K562 (cell line): ENCODE measurements at regions not wholly inside any gene's neighbourhood (a gene's known extent, or its start where the extent isn't known, plus 50 kb on each side); places are given as distances from the start of the nearest gene placed in this dataset.
A peak's percentile ranks its signal among the peaks of the same experiment; 100 is the strongest.

Experiments
- ATAC-seq: fragments of 200-7000 bp; cut with Tn5 transposase; 3 replicates; pipeline ENCODE4 v1.9.1; 2020; ENCODE audit warnings: moderate library complexity
- BruUV-seq: library from RNA; stranded (reverse); fragments of 400-500 nt; replicated peaks from 2 replicates; lab custom pipeline; 2021; lab: Mats Ljungman, UMichigan
- CTCF ChIA-PET: fragments of 300-600 bp; formaldehyde crosslinking; extraction: SDS; loops from one replicate; lab custom pipeline; 2021; ENCODE audit warnings: low intra/inter-chr PET ratio; lab: Yijun Ruan, JAX
- POLR2A ChIA-PET: fragments of 300-600, 350-650 bp; sonication (Branson Sonifier 250); formaldehyde crosslinking; extraction: SDS; loops from one replicate; lab custom pipeline; 2021; ENCODE audit warnings: antibody characterized with exemption, inconsistent platforms; lab: Yijun Ruan, JAX
- DNase-seq, 4 experiments: peaks; one replicate each; pipeline versions ENCODE4 v3.0.0 to v3.0.0-alpha.2; 2011 to 2018; ENCODE audit warnings: low spot score in 3 of 4, mixed read lengths in 3 of 4; ENCODE audit errors: extremely low read depth in 1 of 4
- FAIRE-seq: peaks from 2 replicates; lab custom pipeline; 2011; peaks lifted over from hg19 to GRCh38; lab: Jason Lieb, UNC
- H2AFZ ChIP-seq: 2 replicates; pipeline ENCODE4 v1.6.0; 2011; ENCODE audit warnings: low read depth, low read length, control low read depth, inconsistent platforms
- H3K27ac ChIP-seq: fragments of 200-600 bp; 3 replicates; pipeline ENCODE4 v1.8.0; 2011; ENCODE audit warnings: low read depth, mild to moderate bottlenecking, control low read depth, inconsistent platforms, low read length, moderate library complexity, mixed read lengths; ENCODE audit errors: extremely low read depth
- H3K27me3 ChIP-seq, 2 experiments: fragments of 300-600 bp in 1 of 2; 2 replicates in 1 of 2; 3 replicates in 1 of 2; pipeline versions ENCODE4 v1.6.0 to v1.8.0; 2011; ENCODE audit warnings: inconsistent platforms in 2 of 2, low read length in 2 of 2, mild to moderate bottlenecking in 1 of 2, mixed read lengths in 1 of 2, moderate library complexity in 1 of 2; ENCODE audit not compliant: control insufficient read depth in 2 of 2, insufficient read depth in 2 of 2
- H3K36me3 ChIP-seq: fragments of 300-600 bp; 3 replicates; pipeline ENCODE4 v1.8.0; 2011; ENCODE audit warnings: mild to moderate bottlenecking, low read length, inconsistent platforms; ENCODE audit not compliant: control insufficient read depth, insufficient read depth
- H3K4me1 ChIP-seq, 2 experiments: fragments of 200-600 bp in 1 of 2; replicated peaks in 1 of 2; 2 replicates in 1 of 2; 3 replicates in 1 of 2; pipeline versions ENCODE4 v1.5.1 to v1.8.0; 2011; ENCODE audit warnings: inconsistent platforms in 2 of 2, low read length in 2 of 2, mild to moderate bottlenecking in 1 of 2, mixed read lengths in 1 of 2, moderate library complexity in 1 of 2; ENCODE audit not compliant: control insufficient read depth in 2 of 2, insufficient read depth in 2 of 2
- H3K4me2 ChIP-seq: 2 replicates; pipeline ENCODE4 v1.6.1; 2011; ENCODE audit warnings: low read length, control low read depth, inconsistent platforms, mixed read lengths; ENCODE audit not compliant: insufficient read depth
- H3K4me3 ChIP-seq: fragments of 200-600 bp; sonication (generic), shearing (Covaris generic); 2 replicates; pipeline ENCODE4 v1.5.1; 2016; ENCODE audit warnings: control low read depth, inconsistent platforms
- H3K79me2 ChIP-seq: fragments of 200-600 bp; 3 replicates; pipeline ENCODE4 v1.8.0; 2011; ENCODE audit warnings: low read length, inconsistent platforms; ENCODE audit not compliant: control insufficient read depth, insufficient read depth
- H3K9ac ChIP-seq, 2 experiments: 2 replicates each; pipeline versions ENCODE4 v1.6.0 to v1.6.1; 2011; ENCODE audit warnings: low read depth in 2 of 2, low read length in 2 of 2, control low read depth in 1 of 2, inconsistent platforms in 1 of 2, mild to moderate bottlenecking in 1 of 2, mixed read lengths in 1 of 2; ENCODE audit not compliant: insufficient read depth in 1 of 2
- H3K9me1 ChIP-seq: one replicate; pipeline ENCODE4 v1.6.0; 2011; ENCODE audit warnings: inconsistent platforms, mild to moderate bottlenecking, low read length, moderate library complexity; ENCODE audit not compliant: control insufficient read depth, insufficient read depth
- H3K9me3 ChIP-seq: replicated peaks from 2 replicates; pipeline ENCODE4 v1.5.1; 2011; ENCODE audit warnings: low read depth, low read length, inconsistent platforms; ENCODE audit not compliant: control insufficient read depth, insufficient read depth
- H4K20me1 ChIP-seq: replicated peaks from 2 replicates; pipeline ENCODE4 v1.6.1; 2011; ENCODE audit warnings: low read length, inconsistent platforms, mixed read lengths; ENCODE audit not compliant: control insufficient read depth, insufficient read depth
- BRD4 ChIP-seq: fragments of 200-600 bp; sonication (generic); IDR thresholded peaks from 2 replicates; pipeline ENCODE4 v1.6.1; 2017; ENCODE audit warnings: inconsistent platforms
- GATAD2B ChIP-seq: fragments of 450-650 bp; IDR thresholded peaks from 2 replicates; pipeline ENCODE4 v1.6.1; 2017; ENCODE audit warnings: mild to moderate bottlenecking, borderline replicate concordance
- HMG20A ChIP-seq: fragments of 450-650 bp; formaldehyde crosslinking; conservative IDR thresholded peaks from 2 replicates; pipeline ENCODE4 v1.4.0; 2020; ENCODE audit warnings: mild to moderate bottlenecking, mixed read lengths
- KDM4B ChIP-seq, 2 experiments: fragments of 450-650 bp in 1 of 2; sonication (generic) in 1 of 2; IDR thresholded peaks; 2 replicates each; pipeline ENCODE4 v1.6.1; 2016 to 2017; ENCODE audit warnings: borderline replicate concordance in 2 of 2, antibody characterized with exemption in 1 of 2, low read depth in 1 of 2, mild to moderate bottlenecking in 1 of 2
- NCOA1 ChIP-seq: fragments of 450-650 bp; IDR thresholded peaks from 2 replicates; pipeline ENCODE4 v1.6.1; 2016; ENCODE audit warnings: low read depth
- ZNF316 ChIP-seq: fragments of 450-650 bp; IDR thresholded peaks from 2 replicates; pipeline ENCODE4 v1.6.1; 2016
- WGBS: fragments of 100-300 bp; shearing (Covaris generic); methylation state at CpG from one replicate; pipeline ENCODE4 v1.1.6; 2016; ENCODE audit warnings: low coverage, mixed read lengths; ENCODE audit not compliant: insufficient coverage; ENCODE audit errors: missing lambda C conversion rate; 5-methylcytosine and 5-hydroxymethylcytosine counted together
- in situ Hi-C: fragments of 300-500 bp; cut with MboI; formaldehyde crosslinking; loops from 4 replicates; pipeline ENCODE4 v1.15.0; 2018; ENCODE audit warnings: inconsistent platforms, mixed read lengths
- intact Hi-C: fragments of 100-400 bp; cut with micrococcal nuclease; formaldehyde crosslinking; loops from 2 replicates; pipeline ENCODE4 v1.14.2; 2022
- TF ChIP-seq, protein P1 (sequence below), 2 experiments: IDR thresholded peaks; 2 replicates each; pipeline ENCODE4 v1.6.1; 2011; ENCODE audit warnings: borderline replicate concordance in 1 of 2, control low read depth in 1 of 2, low read depth in 1 of 2, low read length in 1 of 2, mild to moderate bottlenecking in 1 of 2, mixed read lengths in 1 of 2, moderate library complexity in 1 of 2; ENCODE audit not compliant: insufficient read depth in 1 of 2, insufficient read length in 1 of 2, poor library complexity in 1 of 2, severe bottlenecking in 1 of 2; ENCODE audit errors: extremely low read depth in 1 of 2

- WGBS, result 0% methylated on average over 2 of the region's 2 CpGs
- intact Hi-C loops, result no loop called here
- Histone ChIP-seq H3K27ac (no peak overlapping the region), H3K9ac (no peak overlapping the region), H3K27me3 (no peaks in the 10 kb centered on the region), H3K4me3 (no peak overlapping the region), H3K9me3 (no peaks in the 10 kb centered on the region), H3K4me1 (no peaks in the 10 kb centered on the region), H3K79me2 (no peaks in the 10 kb centered on the region), H2AFZ (no peak overlapping the region), H3K9me1 (no peaks in the 10 kb centered on the region), H3K36me3 (no peaks in the 10 kb centered on the region), H3K4me2 (no peak overlapping the region), H4K20me1 (no peaks in the 10 kb centered on the region)
- ChIA-PET CTCF (no interaction called here), POLR2A (interaction anchor here (0.6 kb wide), 1 partner anchor 788 kb away, joined by 3 read pairs; no protein-coding TSS in a partner anchor)
- BruUV-seq, result no TSS peak
- FAIRE-seq (no peak), ATAC-seq (no peak), DNase-seq (no peak)
- in situ Hi-C loops, result no loop called here
- TF ChIP-seq NCOA1 (no peak), KDM4B (IDR thresholded peaks at IDR 0.05; ENCODE audit: borderline replicate concordance in 2 of 2, low read depth in 1 of 2) (no peak), HMG20A (no peak), BRD4 (no peak)
- TF ChIP-seq, protein P1, sequence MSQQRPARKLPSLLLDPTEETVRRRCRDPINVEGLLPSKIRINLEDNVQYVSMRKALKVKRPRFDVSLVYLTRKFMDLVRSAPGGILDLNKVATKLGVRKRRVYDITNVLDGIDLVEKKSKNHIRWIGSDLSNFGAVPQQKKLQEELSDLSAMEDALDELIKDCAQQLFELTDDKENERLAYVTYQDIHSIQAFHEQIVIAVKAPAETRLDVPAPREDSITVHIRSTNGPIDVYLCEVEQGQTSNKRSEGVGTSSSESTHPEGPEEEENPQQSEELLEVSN (IDR thresholded peaks at IDR 0.05; ENCODE audit: borderline replicate concordance in 1 of 2, extremely low read depth in 1 of 2, insufficient read depth in 1 of 2, insufficient read length in 1 of 2, low read depth in 1 of 2, low read length in 1 of 2, poor library complexity in 1 of 2, severe bottlenecking in 1 of 2), result no peak
Observed at GRCh38 chr13:73516731-73517130, 457.9 kb downstream of the KLF5 start.

DNA sequence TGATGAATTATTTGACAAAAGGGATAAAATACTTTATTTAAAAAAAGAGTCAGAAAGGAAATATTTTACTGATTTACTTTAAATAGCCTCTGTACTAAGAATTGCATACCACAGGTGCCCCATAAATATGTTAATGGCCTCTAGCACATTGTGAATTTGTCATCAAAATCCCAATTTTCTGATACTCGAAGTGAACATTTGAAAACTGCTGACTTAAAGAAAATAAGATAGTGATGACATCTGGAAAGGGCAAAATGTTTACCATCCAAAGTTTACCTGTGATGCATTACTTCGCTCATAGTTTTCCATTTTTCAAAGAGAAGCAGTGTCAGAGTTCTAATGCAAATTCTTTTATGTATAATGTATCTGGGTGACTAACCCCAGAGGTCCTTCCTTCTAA, 455.4 kb downstream of the KLF5 start:
- Histone ChIP-seq H3K4me1 (no peaks in the 10 kb centered on the region), H3K79me2 (no peaks in the 10 kb centered on the region), H3K9ac (no peak overlapping the region), H3K36me3 (no peaks in the 10 kb centered on the region), H3K9me1 (no peaks in the 10 kb centered on the region), H2AFZ (no peak overlapping the region), H3K4me3 (no peak overlapping the region), H3K4me2 (no peak overlapping the region), H4K20me1 (no peaks in the 10 kb centered on the region), H3K9me3 (no peaks in the 10 kb centered on the region), H3K27ac (no peak overlapping the region), H3K27me3 (no peaks in the 10 kb centered on the region)
- 0% methylated on average over 2 of the region's 2 CpGs for WGBS
- no peak for FAIRE-seq
- TF ChIP-seq GATAD2B (no peak), ZNF316 (peak; percentile 37)
- no TSS peak for BruUV-seq
- no peak for DNase-seq
- CTCF ChIA-PET, result no interaction called here
- no peak for ATAC-seq
- intact Hi-C loops, result no loop called here
- in situ Hi-C loops, result no loop called here
- POLR2A ChIA-PET, result no interaction called here
